CD14-positive monocyte (primary cell): ENCODE measurements at regions not wholly inside any gene's neighbourhood (a gene's known extent, or its start where the extent isn't known, plus 50 kb on each side); places are given as distances from the start of the nearest gene placed in this dataset.

Source experiments
- DNase-seq, 3 donors: peaks; one replicate each; pipeline ENCODE4 v3.0.0-alpha.2; 2011 to 2022
- H2AFZ ChIP-seq: 2 replicates; pipeline ENCODE4 v1.6.0; 2012; ENCODE audit warnings: mild to moderate bottlenecking, low read depth, low read length, inconsistent platforms; ENCODE audit not compliant: insufficient read depth, poor library complexity, severe bottlenecking
- H3K27ac ChIP-seq, 2 donors: 1 replicate in 1 of 2; 2 replicates in 1 of 2; pipeline ENCODE4 v1.5.1; 2012 to 2013; ENCODE audit warnings: low read length in 2 of 2, control low read depth in 1 of 2, inconsistent platforms in 1 of 2, low read depth in 1 of 2, mild to moderate bottlenecking in 1 of 2
- H3K27me3 ChIP-seq, 2 donors: one replicate each; pipeline versions ENCODE4 v1.6.0 to v1.6.1; 2011 to 2013; ENCODE audit warnings: low read length in 2 of 2; ENCODE audit not compliant: control insufficient read depth in 2 of 2, insufficient read depth in 2 of 2
- H3K36me3 ChIP-seq, 2 donors: replicated peaks in 1 of 2; 1 replicate in 1 of 2; 2 replicates in 1 of 2; pipeline versions ENCODE4 v1.5.1 to v1.6.1; 2012 to 2013; ENCODE audit warnings: low read length in 2 of 2, control low read depth in 1 of 2, inconsistent platforms in 1 of 2, mild to moderate bottlenecking in 1 of 2; ENCODE audit not compliant: insufficient read depth in 2 of 2, control insufficient read depth in 1 of 2
- H3K4me1 ChIP-seq, 2 donors: 1 replicate in 1 of 2; 2 replicates in 1 of 2; pipeline versions ENCODE4 v1.5.1 to v1.6.1; 2012 to 2013; ENCODE audit warnings: low read length in 2 of 2, control low read depth in 1 of 2, inconsistent platforms in 1 of 2, mild to moderate bottlenecking in 1 of 2, moderate library complexity in 1 of 2; ENCODE audit not compliant: insufficient read depth in 2 of 2, control insufficient read depth in 1 of 2
- H3K4me2 ChIP-seq: replicated peaks from 2 replicates; pipeline ENCODE3; 2012; ENCODE audit warnings: low read length, moderate library complexity, mild to moderate bottlenecking; ENCODE audit not compliant: poor library complexity, severe bottlenecking; ENCODE audit errors: extremely low read depth
- H3K4me3 ChIP-seq, 3 experiments: fragments of 200-600 bp in 1 of 3; sonication (generic) in 1 of 3; replicated peaks in 1 of 3; 1 replicate in 2 of 3; 2 replicates in 1 of 3; pipeline ENCODE4 v1.5.1; 2011 to 2013; ENCODE audit warnings: low read length in 3 of 3, mild to moderate bottlenecking in 3 of 3, control low read depth in 2 of 3, low read depth in 2 of 3, inconsistent platforms in 1 of 3, moderate library complexity in 1 of 3
- H3K79me2 ChIP-seq: 2 replicates; pipeline ENCODE4 v1.6.0; 2012; ENCODE audit warnings: mild to moderate bottlenecking, control low read depth, inconsistent platforms, low read length, moderate library complexity; ENCODE audit not compliant: insufficient read depth
- H3K9ac ChIP-seq: 2 replicates; pipeline ENCODE4 v1.6.0; 2017; ENCODE audit warnings: low read length, mild to moderate bottlenecking; ENCODE audit not compliant: insufficient read depth, poor library complexity, severe bottlenecking
- H3K9me3 ChIP-seq, 2 donors: replicated peaks in 1 of 2; 1 replicate in 1 of 2; 2 replicates in 1 of 2; pipeline versions ENCODE4 v1.5.1 to v1.6.1; 2012 to 2013; ENCODE audit warnings: low read length in 2 of 2, control low read depth in 1 of 2; ENCODE audit not compliant: control insufficient read depth in 1 of 2, insufficient read depth in 1 of 2
- H4K20me1 ChIP-seq: 2 replicates; pipeline ENCODE4 v1.6.0; 2012; ENCODE audit warnings: mild to moderate bottlenecking, low read length, control low read depth, moderate library complexity; ENCODE audit not compliant: insufficient read depth
- H3K27ac Mint-ChIP-seq, 7 donors: one replicate each; pipeline ENCODE4 v1.8.0; 2020; ENCODE audit warnings: mild to moderate bottlenecking in 7 of 7, mixed read lengths in 7 of 7, moderate library complexity in 6 of 7, inconsistent platforms in 2 of 7
- H3K27me3 Mint-ChIP-seq, 3 donors: one replicate each; pipeline ENCODE4 v1.8.0; 2021 to 2022; ENCODE audit warnings: low read depth in 3 of 3, mild to moderate bottlenecking in 3 of 3, mixed read lengths in 3 of 3, moderate library complexity in 3 of 3, inconsistent platforms in 1 of 3
- H3K36me3 Mint-ChIP-seq, 2 donors: one replicate each; pipeline ENCODE4 v1.8.0; 2020; ENCODE audit warnings: mixed read lengths in 2 of 2, inconsistent platforms in 1 of 2, mild to moderate bottlenecking in 1 of 2
- H3K4me1 Mint-ChIP-seq: one replicate; pipeline ENCODE4 v1.8.0; 2020; ENCODE audit warnings: mild to moderate bottlenecking, mixed read lengths
- H3K4me3 Mint-ChIP-seq, 2 donors: one replicate each; pipeline ENCODE4 v1.8.0; 2020; ENCODE audit warnings: mild to moderate bottlenecking in 2 of 2, mixed read lengths in 2 of 2, moderate library complexity in 1 of 2
- H3K9me3 Mint-ChIP-seq, 7 donors: one replicate each; pipeline ENCODE4 v1.8.0; 2020 to 2022; ENCODE audit warnings: mixed read lengths in 7 of 7, mild to moderate bottlenecking in 6 of 7, moderate library complexity in 6 of 7, inconsistent platforms in 2 of 7
- WGBS: methylation state at CpG from one replicate; pipeline ENCODE4 v1.1.5; 2013; ENCODE audit warnings: missing lambda C conversion rate; ENCODE audit not compliant: insufficient coverage; 5-methylcytosine and 5-hydroxymethylcytosine counted together
- intact Hi-C, 2 donors: fragments of 100-400 bp; cut with micrococcal nuclease; formaldehyde crosslinking; loops; one replicate each; pipeline versions ENCODE4 v1.15.0 to v1.15.1; 2023
- TF ChIP-seq, protein P1 (sequence below): fragments of 200-600 bp; IDR thresholded peaks from one replicate; pipeline ENCODE4 v1.8.0; 2022; ENCODE audit warnings: antibody characterized with exemption, mild to moderate bottlenecking

GRCh38 chr11:26841818-26842473, 120.1 kb upstream of the SLC5A12 start:
- Mint-ChIP-seq H3K4me1 (no peaks in the 10 kb centered on the region), H3K27me3 (no peaks in the 10 kb centered on the region), H3K27ac (no peak overlapping the region), H3K9me3 (peaks cover 0 to 12% (median 0%) of the 10 kb centered on the region in 7 donors), H3K36me3 (no peaks in the 10 kb centered on the region), H3K4me3 (no peak overlapping the region)
- no peak for DNase-seq
- H4K20me1 ChIP-seq = no peaks in the 10 kb centered on the region
- WGBS = no CpG with 5 or more reads among the region's 2 CpGs
- H3K27me3 ChIP-seq = no peaks in the 10 kb centered on the region
- TF ChIP-seq, protein P1, sequence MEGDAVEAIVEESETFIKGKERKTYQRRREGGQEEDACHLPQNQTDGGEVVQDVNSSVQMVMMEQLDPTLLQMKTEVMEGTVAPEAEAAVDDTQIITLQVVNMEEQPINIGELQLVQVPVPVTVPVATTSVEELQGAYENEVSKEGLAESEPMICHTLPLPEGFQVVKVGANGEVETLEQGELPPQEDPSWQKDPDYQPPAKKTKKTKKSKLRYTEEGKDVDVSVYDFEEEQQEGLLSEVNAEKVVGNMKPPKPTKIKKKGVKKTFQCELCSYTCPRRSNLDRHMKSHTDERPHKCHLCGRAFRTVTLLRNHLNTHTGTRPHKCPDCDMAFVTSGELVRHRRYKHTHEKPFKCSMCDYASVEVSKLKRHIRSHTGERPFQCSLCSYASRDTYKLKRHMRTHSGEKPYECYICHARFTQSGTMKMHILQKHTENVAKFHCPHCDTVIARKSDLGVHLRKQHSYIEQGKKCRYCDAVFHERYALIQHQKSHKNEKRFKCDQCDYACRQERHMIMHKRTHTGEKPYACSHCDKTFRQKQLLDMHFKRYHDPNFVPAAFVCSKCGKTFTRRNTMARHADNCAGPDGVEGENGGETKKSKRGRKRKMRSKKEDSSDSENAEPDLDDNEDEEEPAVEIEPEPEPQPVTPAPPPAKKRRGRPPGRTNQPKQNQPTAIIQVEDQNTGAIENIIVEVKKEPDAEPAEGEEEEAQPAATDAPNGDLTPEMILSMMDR = no peak
- H3K4me3 ChIP-seq = no peak overlapping the region
- H3K4me1 ChIP-seq = no peaks in the 10 kb centered on the region
- no peak overlapping the region for H2AFZ ChIP-seq
- no peak overlapping the region for H3K27ac ChIP-seq
- no peaks in the 10 kb centered on the region for H3K36me3 ChIP-seq
- no peaks in the 10 kb centered on the region for H3K79me2 ChIP-seq
- no peak overlapping the region for H3K9ac ChIP-seq
- H3K9me3 ChIP-seq = no peaks in the 10 kb centered on the region
- no peak overlapping the region for H3K4me2 ChIP-seq
- intact Hi-C loops = no loop called here

GRCh38 chr11:26842478-26843282, 120.8 kb upstream of the SLC5A12 start:
- Mint-ChIP-seq H3K9me3 (peaks cover 0 to 12% (median 0%) of the 10 kb centered on the region in 7 donors), H3K4me1 (no peaks in the 10 kb centered on the region), H3K4me3 (no peak overlapping the region), H3K27ac (no peak overlapping the region), H3K36me3 (no peaks in the 10 kb centered on the region), H3K27me3 (no peaks in the 10 kb centered on the region)
- H3K4me1 ChIP-seq = no peaks in the 10 kb centered on the region
- H3K9me3 ChIP-seq = no peaks in the 10 kb centered on the region
- no peak overlapping the region for H2AFZ ChIP-seq
- intact Hi-C loops = no loop called here
- no peaks in the 10 kb centered on the region for H3K79me2 ChIP-seq
- TF ChIP-seq, protein P1 = no peak
- no peak overlapping the region for H3K4me3 ChIP-seq
- H4K20me1 ChIP-seq = no peaks in the 10 kb centered on the region
- H3K27ac ChIP-seq = no peak overlapping the region
- H3K27me3 ChIP-seq = no peaks in the 10 kb centered on the region
- no peak overlapping the region for H3K4me2 ChIP-seq
- H3K9ac ChIP-seq = no peak overlapping the region
- no CpG with 5 or more reads among the region's 3 CpGs for WGBS
- no peak for DNase-seq
- H3K36me3 ChIP-seq = no peaks in the 10 kb centered on the region
